OCI-LY3 (cell line): ENCODE measurements at regions not wholly inside any gene's neighbourhood (a gene's known extent, or its start where the extent isn't known, plus 50 kb on each side); places are given as distances from the start of the nearest gene placed in this dataset.

ENCODE experiments used
- CTCF ChIP-seq: fragments of 200-600, 300-600 bp; sonication (generic); IDR thresholded peaks from 2 replicates; pipeline ENCODE4 v1.5.1; 2014; ENCODE audit warnings: antibody characterized with exemption, low read length, low read depth
- EZH2phosphoT487 ChIP-seq: fragments of 200-600 bp; shearing (Covaris generic); IDR thresholded peaks from 2 replicates; pipeline ENCODE4 v1.6.1; 2018; ENCODE audit warnings: antibody characterized with exemption, mixed run types, low read depth

GRCh38 chr7:46781901-46782439, 799.9 kb downstream of the TNS3 start:
- TF ChIP-seq CTCF (no peak), EZH2phosphoT487 (no peak)
